Uterus (tissue), 3 donors: ENCODE measurements at regions not wholly inside any gene's neighbourhood (a gene's known extent, or its start where the extent isn't known, plus 50 kb on each side); places are given as distances from the start of the nearest gene placed in this dataset.

Source experiments
- DNase-seq, 2 donors: peaks; one replicate each; pipeline ENCODE4 v3.0.0-alpha.2; 2019 to 2020
- H3K27ac ChIP-seq, 2 donors: fragments of 200-600 bp; sonication (generic); 1 replicate in 1 of 2; 2 replicates in 1 of 2; pipeline ENCODE4 v1.5.1; 2016 to 2018
- H3K27me3 ChIP-seq, 2 donors: fragments of 200-600 bp; sonication (generic); one replicate each; pipeline ENCODE4 v1.5.1; 2018 to 2019; ENCODE audit warnings: control low read depth in 1 of 2
- H3K36me3 ChIP-seq, 2 donors: fragments of 200-600 bp; sonication (generic); one replicate each; pipeline ENCODE4 v1.5.1; 2019; ENCODE audit warnings: control low read depth in 1 of 2
- H3K4me1 ChIP-seq, 2 donors: fragments of 200-600 bp; sonication (generic); one replicate each; pipeline ENCODE4 v1.5.1; 2018 to 2019; ENCODE audit warnings: control low read depth in 1 of 2
- H3K4me3 ChIP-seq, 2 donors: fragments of 200-600 bp; sonication (generic); 1 replicate in 1 of 2; 2 replicates in 1 of 2; pipeline ENCODE4 v1.5.1; 2018 to 2019; ENCODE audit warnings: mild to moderate bottlenecking in 1 of 2
- H3K9me3 ChIP-seq, 2 donors: fragments of 200-600 bp; sonication (generic); one replicate each; pipeline ENCODE4 v1.5.1; 2019; ENCODE audit warnings: control low read depth in 1 of 2
- CTCF ChIP-seq, 4 experiments: fragments of 200-600 bp in 2 of 4; fragments of 450-650 bp in 2 of 4; sonication (generic) in 2 of 4; IDR thresholded peaks; one replicate each; pipeline ENCODE4 v1.5.1; 2016 to 2019; ENCODE audit warnings: antibody characterized with exemption in 4 of 4, mild to moderate bottlenecking in 2 of 4, moderate library complexity in 1 of 4
- POLR2A ChIP-seq, 2 donors: fragments of 450-650 bp; IDR thresholded peaks; one replicate each; pipeline ENCODE4 v1.6.1; 2016; ENCODE audit warnings: antibody characterized with exemption in 2 of 2, mild to moderate bottlenecking in 1 of 2, moderate library complexity in 1 of 2
- intact Hi-C: fragments of 100-400 bp; cut with DNase I; formaldehyde crosslinking; loops from one replicate; pipeline ENCODE4 v1.15.1; 2023; ENCODE audit warnings: low total_unique reads
- donor health status: DM: yes; HTN: yes; CAD: no.

DNA sequence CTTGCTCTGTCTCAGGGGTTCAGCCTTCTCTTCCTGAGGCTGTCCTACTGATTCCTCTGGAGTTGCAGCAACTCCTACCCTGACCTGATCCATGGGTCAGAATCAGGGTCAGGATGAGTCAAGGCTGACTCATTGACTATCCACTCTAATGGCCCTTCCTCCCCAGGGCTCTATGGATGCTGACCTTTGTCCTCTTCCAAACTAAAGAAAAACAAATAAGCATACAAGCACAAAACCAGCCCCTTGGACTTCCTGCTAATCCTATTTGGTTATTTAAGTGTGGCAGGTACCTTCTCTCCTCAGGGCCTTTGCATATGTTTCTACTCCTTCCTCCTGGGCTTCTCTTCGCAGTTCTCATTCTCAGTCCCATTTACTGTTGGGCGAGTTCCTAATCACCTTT lies 204.5 kb upstream of the NAV2 start:
- Histone ChIP-seq H3K4me1 (no peaks in the 10 kb centered on the region), H3K4me3 (no peak overlapping the region), H3K27me3 (no peaks in the 10 kb centered on the region), H3K9me3 (no peaks in the 10 kb centered on the region), H3K27ac (no peak overlapping the region), H3K36me3 (no peaks in the 10 kb centered on the region)
- no peak for DNase-seq
- TF ChIP-seq CTCF (IDR thresholded peaks at IDR 0.05): no peak
- no peak for TF ChIP-seq POLR2A (IDR thresholded peaks at IDR 0.05)
- intact Hi-C loops: no loop called here

- no peak for DNase-seq
- no peak for TF ChIP-seq CTCF (IDR thresholded peaks at IDR 0.05)
- TF ChIP-seq POLR2A (IDR thresholded peaks at IDR 0.05): no peak
- no peaks in the 10 kb centered on the region for H3K9me3 ChIP-seq
- H3K36me3 ChIP-seq: no peaks in the 10 kb centered on the region
- H3K4me1 ChIP-seq: no peaks in the 10 kb centered on the region
- no peak overlapping the region for H3K27ac ChIP-seq
- no peak overlapping the region for H3K4me3 ChIP-seq
- H3K27me3 ChIP-seq: no peaks in the 10 kb centered on the region
- intact Hi-C loops: no loop called here
Observed at GRCh38 chr11:19506816-19507486, 205.7 kb upstream of the NAV2 start.

DNA sequence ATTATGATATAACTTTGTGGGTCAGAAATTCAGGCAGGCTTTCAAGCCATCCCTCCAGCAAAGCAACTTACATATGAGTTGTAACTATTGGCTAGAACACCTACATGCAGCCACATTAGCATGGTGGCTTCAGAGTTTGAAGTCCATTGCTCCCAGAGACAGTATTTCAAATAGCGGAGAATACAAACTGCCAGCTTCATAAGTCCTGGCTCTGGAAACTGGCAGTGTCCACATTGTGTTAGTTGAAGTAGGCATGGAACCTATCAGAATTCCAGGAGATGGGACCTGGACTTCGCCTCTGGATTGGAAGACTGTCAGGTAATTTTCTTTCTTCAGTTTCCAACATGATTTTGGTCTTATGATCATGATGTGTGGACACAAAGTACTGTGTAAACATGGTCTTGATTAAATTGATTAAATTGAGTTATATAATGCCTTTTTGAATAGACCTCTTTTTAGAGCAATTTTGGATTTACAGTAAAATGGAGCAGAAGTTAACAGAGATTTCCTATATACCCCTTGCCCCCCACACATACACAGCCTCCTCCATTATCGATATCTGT lies 209.9 kb upstream of the NAV2 start:
- Histone ChIP-seq H3K9me3 (no peaks in the 10 kb centered on the region), H3K4me1 (no peaks in the 10 kb centered on the region), H3K27ac (no peak overlapping the region), H3K27me3 (no peaks in the 10 kb centered on the region), H3K36me3 (no peaks in the 10 kb centered on the region), H3K4me3 (no peak overlapping the region)
- TF ChIP-seq CTCF (IDR thresholded peaks at IDR 0.05) (no peak), POLR2A (IDR thresholded peaks at IDR 0.05) (no peak)
- no peak for DNase-seq
- intact Hi-C loops: no loop called here

DNA sequence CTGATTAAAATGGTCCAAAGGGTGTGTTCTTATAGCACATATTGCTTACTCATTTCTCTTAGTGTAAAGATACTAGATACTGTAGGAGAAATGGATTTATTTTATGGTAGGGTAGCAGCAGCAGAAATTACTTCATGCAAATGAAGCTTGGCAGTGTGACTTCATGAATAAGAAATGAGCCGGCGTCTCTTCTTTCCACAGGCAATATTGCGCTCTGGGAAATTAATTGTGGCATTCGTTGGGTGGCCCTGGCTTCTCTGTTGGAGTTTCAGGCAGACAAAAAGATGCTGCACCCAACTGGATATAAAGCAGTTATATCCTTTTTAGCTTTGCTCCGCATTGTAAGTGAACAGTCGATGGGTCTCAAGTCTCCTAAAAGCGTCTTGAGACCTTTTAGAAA lies 211.0 kb upstream of the NAV2 start:
- Histone ChIP-seq H3K4me3 (no peak overlapping the region), H3K27me3 (no peaks in the 10 kb centered on the region), H3K9me3 (no peaks in the 10 kb centered on the region), H3K36me3 (no peaks in the 10 kb centered on the region), H3K27ac (no peak overlapping the region), H3K4me1 (no peaks in the 10 kb centered on the region)
- intact Hi-C loops: no loop called here
- DNase-seq: no peak
- no peak for TF ChIP-seq POLR2A (IDR thresholded peaks at IDR 0.05)
- no peak for TF ChIP-seq CTCF (IDR thresholded peaks at IDR 0.05)

- Histone ChIP-seq H3K4me3 (no peak overlapping the region), H3K9me3 (no peaks in the 10 kb centered on the region), H3K4me1 (no peaks in the 10 kb centered on the region), H3K27me3 (no peaks in the 10 kb centered on the region), H3K36me3 (no peaks in the 10 kb centered on the region), H3K27ac (no peak overlapping the region)
- DNase-seq: no peak
- no peak for TF ChIP-seq POLR2A (IDR thresholded peaks at IDR 0.05)
- intact Hi-C loops: no loop called here
Observed at GRCh38 chr11:19499999-19500398, 212.6 kb upstream of the NAV2 start.
